DMS53 (cell line): ENCODE measurements at regions not wholly inside any gene's neighbourhood (a gene's known extent, or its start where the extent isn't known, plus 50 kb on each side); places are given as distances from the start of the nearest gene placed in this dataset.
"Not testable (repeated sequence)": the region's sequence is repeated elsewhere in the genome, so short reads cannot be mapped to it uniquely, and the experiment has no call there.

Source experiments
- DNase-seq: peaks from one replicate; lab custom pipeline; 2025; lab: John Stamatoyannopoulos, UW

DNA sequence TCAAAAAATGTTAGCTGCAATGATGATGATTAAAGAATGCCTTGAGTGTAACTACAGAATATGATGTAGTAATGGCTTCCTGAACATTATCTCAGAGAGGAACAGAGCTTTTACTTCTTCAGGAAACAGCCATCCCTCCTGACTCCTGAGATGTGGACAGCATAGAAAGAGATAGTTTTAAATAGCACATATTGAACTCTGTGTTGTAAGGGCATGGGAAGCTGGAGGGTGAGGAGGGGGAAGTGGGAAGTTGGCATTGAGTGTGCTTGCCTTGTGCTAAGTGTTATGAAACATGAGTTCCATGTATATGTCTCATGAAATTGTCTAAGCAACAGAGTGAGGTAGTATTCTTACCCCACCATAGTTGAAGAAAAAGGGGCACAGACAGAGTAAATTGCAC lies 161.5 kb upstream of the SLC28A3 start:
- DNase-seq, result no peak

DNA sequence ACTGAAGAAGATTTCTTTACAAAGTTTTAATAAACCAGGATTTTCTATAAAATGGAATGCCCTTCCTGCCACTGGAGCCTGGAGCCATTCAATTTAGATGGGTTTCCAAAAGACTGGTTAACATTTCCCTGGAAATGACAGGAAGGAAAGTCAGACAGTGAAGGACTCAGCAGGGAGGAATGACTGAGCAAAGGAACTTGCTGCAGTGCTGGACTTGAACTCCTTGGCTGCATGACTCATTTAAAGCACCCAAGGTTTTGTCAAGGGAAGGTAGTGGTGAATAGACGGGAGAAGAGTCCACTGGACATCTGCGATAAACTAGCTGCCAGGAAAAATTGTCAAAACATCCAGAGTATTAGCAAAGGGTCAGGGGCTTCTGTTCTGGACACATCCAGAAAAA lies 163.8 kb upstream of the SLC28A3 start:
- DNase-seq, result no peak

DNA sequence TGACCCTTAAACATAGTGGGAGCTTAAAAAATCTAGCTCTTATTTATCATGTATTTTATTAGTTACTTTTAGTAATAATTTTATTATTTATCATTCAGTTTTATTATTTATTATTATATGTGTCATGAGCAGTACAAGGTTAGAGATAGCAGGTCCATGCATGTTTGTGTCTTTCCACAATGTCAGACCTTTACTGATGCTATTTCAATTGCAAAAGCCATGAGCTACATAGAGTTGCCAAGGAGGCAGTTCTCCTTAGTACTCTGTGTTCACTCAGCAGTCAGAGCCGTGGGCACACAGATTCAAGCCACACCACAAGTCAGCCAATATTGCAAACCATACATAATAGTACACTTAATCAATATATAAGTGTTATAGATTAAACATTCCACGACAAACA lies 157.9 kb upstream of the NTRK2 start:
- DNase-seq, result no peak

DNA sequence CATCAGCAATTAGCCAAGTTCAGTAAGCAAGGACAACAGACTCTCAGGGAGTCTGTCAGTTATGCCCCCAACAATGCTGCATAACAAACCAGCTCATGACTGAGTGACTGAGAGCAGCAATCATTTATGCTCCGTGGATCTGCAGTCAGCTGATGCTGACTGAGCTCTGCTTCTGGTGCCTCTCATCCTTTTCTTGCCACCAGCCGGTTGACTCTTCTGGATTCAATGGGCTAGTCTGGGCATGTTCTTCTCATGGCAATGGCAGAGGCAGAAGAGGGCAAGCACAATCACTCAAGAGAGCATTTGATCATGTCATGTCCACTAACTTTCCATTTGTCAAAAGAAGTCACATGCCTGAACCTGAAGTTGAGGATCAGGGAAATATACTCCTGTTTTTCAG lies 157.0 kb upstream of the NTRK2 start:
- no peak for DNase-seq

DNA sequence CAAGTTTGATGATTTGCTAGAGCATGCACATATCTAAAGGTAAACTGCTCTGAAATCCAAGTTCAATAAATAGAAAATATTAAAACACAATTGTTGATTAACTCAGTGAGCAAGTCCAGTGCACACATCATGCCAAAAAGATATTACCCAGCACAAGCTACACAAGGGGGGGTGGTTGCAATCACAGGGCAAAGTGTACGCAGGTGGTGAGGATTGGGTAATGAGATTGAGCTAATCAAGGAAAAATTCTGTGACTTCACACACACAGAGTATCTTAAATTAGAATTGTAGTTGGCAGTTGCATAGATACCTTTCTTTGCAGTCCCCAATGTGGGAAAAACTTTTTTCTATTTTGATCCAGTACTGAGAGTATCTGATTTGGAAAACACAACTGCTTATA lies 156.1 kb upstream of the NTRK2 start:
- DNase-seq, result no peak

DNA sequence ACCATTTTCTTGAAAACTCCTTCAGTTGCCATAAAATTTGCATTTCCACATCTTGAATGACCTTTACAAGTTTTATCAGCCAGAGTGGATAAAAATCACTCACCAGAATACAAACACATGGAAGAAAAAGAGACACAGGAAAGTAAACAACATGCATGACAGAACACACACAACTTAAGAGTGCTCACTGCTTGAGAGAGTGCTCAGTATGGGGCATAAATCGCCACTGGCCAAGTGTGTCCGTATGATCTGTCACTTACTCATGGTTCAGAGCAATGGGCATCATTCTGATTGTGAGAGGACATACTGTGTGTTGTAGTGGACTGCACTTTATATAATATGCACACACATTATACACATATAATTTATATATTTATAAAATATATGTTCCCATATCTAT lies 155.6 kb upstream of the NTRK2 start:
- DNase-seq, result no peak

DNA sequence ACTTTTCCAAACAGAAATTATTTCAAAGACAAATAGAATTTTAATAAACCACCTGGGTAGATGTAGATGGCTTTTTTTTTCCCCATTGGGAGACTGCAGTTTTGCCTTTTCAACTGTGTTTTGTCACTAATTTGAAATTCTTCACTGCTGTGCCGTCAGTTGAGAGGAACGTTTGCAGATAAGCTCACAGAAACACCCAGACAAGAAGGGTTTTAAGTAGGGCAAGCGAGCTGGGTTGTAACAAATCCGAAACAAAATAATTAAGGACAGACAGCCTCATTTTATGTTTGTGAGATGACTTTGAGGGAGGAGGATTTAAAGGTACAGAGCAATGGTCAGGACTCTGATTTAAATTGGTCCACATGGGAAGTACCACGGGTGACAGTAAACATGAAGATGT lies 155.1 kb upstream of the NTRK2 start:
- DNase-seq, result no peak

DNA sequence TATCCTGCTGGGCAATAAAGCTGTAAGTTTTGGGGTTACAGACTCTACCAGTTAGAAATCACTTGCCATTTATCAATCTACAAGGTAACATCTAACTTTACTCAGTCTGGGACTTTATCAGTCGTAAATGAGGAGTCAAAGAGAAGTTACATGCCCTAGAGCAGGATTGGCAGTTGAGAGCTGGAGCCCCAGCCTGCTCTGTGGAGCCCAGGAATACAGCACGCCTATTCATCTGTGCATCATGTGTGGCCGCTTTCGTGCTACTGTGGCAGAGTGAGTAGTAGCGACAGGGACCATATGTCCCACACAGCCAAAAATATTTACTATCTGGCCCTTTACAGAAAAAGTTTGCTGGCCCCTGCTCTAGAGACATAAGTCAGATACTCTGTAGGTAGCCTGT lies 152.5 kb upstream of the NTRK2 start:
- no peak for DNase-seq

DNA sequence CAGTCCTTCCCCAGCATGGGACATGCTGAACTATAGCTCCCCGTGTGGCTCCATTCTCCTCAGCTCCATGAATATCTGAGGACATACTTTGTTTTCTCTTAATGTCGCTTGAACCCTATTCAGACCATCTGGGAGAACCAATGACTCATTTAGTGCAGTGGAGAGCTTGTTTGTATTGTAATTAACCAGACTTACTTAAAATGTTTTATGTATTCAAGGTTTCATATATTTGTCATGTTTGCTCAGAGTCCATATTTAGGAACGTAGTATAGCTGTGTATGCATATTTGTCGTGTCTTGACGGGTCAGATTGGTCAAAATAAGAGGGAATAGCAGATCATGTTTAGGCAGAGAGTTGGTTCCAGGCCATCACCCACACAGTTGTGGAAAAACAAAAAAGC lies 150.1 kb upstream of the NTRK2 start:
- no peak for DNase-seq

DNA sequence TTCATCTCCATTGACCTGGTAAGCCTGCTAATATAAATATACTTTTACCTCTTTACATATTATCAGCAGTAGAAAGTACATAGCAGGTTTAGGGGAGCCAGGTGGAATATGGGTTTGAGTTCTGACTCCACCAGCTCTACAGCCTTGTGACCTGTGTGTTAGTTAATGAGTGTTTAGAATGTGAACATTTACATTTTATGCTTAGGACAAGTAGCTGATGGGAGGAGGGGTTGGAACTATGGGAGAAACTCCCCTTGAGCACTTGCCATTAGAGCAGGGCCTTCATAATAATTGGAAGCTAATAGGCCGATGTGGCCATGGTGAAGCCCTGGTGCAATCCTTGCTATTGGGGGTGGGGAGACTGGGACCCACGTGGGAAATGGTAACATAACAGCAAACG lies 148.3 kb upstream of the NTRK2 start:
- DNase-seq, result no peak

DNA sequence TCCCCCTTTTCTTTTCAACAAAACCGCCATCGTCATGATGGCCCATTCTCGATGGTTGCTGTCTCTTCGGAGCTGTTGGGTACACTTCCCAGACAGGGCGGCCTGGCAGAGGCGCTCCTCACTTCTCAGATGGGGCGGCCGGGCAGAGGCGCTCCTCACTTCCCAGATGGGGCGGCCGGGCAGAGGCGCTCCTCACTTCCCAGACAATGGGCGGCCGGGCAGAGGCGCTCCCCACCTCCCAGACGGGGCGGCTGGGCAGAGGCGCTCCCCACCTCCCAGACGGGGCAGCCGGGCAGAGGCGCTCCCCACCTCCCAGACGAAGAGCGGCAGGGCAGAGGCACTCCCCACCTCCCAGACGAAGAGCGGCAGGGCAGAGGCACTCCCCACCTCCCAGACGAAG lies 143.3 kb upstream of the NTRK2 start:
- DNase-seq, result not testable (repeated sequence)

DNA sequence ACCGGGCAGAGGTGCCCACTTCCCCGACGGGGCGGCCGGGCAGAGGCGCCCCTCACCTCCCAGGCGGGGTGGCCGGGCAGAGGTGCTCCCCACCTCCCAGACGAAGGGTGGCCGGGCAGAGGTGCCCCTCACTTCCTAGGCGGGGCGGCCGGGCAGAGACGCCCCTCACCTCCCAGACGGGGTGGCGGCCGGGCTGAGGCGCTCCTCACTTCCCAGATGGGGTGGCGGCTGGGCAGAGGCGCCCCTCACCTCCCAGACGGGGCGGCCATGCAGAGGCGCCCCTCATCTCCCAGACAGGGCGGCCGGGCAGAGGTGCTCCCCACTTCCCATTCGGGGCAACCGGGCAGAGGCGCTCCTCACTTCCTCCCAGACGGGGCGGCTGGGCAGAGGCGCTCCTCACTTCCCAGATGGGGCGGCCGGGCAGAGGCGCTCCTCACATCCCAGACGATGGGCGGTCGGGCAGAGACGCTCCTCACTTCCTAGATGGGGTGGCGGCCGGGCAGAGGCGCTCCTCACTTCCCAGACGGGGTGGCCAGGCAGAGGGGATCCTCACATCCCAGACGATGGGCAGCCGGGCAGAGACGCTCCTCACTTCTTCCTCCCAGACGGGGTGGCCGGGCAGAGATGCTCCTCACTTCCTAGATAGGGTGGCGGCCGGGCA lies 142.3 kb upstream of the NTRK2 start:
- DNase-seq, result not testable (repeated sequence)

DNA sequence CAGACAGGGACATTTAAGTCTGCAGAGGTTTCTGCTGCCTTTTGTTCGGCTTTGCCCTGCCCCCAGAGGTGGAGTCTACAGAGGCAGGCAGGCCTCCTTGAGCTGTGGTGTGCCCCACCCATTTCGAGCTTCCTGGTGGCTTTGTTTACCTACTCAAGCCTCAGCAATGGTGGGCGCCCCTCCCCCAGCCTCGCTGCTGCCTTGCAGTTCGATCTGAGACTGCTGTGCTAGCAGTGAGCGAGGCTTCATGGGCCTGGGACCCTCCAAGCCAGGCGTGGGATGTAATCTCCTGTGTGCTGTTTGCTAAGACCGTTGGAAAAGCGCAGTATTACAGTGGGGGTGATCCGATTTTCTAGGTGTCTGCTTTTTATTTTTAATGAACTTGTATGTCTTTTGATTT lies 133.6 kb upstream of the NTRK2 start:
- not testable (repeated sequence) for DNase-seq

DNA sequence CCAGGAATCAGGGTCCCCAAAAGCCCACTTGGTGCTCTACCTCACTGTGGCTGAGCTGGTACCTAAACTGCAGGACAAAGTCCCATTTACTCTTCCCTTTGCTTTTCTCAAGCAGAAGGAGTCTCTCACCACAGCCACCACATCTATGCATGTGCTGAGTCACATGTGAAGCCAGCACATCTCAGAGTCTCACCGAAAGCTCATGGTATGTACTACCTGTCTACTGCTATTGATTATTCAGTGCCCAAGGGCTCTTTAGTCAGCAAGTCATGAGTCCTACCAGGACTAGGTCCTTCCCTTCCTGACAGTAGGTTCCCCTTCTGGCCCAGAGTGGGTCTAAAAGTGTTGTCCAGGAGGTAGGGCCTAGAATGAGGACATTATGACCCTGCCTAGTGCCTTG lies 130.7 kb upstream of the NTRK2 start:
- no peak for DNase-seq

DNA sequence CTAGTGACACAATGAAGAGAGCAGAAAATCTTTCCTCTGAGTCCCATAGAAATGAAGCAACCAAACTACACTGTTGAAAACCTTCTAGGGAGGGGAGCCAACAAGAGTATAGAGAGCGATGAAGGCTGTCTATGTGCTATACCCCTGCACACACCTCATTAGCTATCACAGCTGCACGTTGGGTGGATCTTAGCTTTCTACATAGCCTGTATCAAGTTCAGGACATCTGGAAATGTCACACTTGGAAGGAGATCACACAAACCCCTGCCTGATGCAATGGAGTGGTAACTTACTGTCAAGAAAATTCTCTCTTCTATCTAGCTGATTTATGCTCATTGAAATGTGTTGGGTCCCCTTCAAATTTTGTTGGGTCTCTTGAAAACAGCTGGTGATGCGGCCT lies 127.0 kb upstream of the NTRK2 start:
- no peak for DNase-seq

DNA sequence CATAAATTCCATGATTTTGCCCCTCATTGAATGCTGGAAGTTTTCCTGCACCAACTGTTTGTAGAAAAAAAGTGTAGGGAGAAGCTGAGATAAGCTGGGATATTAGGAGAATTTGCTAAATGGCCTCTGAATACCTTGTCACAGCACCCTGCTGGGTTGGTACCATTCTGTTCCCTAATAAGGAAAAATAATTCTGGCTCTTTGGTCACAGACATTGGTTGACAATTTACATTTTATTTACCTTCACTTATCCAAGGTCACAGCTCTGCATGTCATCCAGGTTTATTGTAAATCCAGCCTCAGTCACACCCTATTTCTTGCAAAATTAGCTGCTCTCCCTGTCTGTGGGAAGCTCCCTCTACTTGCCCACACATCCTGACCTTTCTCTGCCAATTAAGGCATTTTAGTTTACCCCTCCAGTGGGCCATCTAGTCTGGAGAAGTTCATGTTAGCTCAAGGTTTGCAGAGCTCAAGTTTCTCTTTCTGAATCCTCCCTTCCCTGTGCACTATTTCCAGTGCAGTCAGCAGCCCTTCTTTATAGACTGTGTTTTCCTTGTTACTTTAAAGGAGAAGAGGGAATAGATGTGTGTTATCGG lies 115.4 kb upstream of the NTRK2 start:
- no peak for DNase-seq

DNA sequence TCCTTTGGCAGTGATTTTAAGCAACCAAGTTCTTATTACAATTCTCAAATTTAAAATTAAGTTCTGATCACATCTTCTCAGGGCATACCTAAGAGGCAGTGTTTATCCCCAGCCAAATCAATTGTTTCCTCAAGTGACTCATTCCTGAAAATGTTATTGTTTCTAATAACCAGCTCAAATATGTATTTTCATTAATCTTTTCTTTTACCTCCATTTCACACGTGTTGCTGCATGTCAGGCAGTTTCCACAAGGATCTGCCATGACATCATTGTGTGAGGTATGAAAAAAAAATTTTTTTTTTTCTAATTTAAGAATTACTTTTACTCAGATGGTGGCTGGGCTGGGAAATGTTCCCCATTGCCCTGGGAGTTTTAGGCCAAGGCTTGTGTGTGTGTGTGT lies 113.0 kb upstream of the NTRK2 start:
- DNase-seq, result no peak

DNA sequence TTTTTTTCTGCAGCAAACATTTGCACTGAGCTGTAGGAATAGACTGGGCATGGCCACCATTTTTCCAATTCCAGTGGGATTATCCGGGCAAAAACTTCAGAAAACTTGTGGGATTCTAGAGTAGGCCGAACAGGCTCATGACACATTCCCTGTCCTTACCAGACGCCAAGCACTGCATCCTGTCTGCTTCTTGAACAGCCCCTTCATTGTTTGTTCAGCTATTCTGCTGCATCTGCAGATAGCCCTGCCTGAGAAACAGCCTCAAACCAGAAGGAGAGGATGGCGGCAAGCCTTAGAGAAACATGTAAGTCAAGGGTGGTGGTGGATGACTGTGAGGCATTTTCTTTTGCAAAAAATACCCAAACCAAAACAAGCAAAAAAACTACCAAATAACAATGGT lies 111.8 kb upstream of the NTRK2 start:
- DNase-seq, result no peak

DNA sequence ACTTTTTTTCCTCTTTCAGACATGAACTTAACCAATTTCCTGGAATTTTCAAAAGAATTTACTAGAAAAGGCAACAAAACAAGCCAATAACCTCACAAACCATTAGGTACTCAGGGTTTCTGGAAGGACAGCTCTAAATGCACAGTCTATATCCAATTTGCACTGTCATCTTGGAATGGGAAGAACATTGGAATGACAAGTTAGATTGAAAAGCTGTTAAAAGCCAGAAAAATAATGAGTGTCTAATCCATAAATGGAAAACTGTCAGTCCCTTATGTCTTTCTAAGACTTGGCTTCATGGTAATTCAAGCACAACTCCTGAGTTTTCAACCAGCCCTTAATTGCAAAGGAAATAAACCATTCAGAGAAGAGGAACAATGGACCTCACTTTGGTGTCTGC lies 105.8 kb upstream of the NTRK2 start:
- no peak for DNase-seq

DNA sequence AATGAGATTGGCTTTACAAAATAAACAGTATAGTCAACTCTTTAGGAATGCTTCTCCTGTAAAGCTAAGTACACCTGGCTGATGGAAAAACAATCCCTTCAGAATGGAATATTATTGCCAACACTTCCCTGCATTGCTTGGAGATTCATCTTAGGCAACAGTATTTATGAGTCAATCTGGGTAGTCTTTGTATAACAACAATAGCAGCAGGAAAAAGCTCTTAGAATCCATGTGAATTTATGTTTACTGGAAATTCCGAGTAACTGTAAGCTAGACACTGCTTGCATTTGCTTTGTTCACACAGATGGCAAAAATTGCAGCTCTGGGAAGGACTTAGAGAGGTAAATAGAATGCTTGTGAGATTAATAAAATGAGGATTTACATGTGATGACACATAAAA lies 101.7 kb upstream of the NTRK2 start:
- no peak for DNase-seq

DNA sequence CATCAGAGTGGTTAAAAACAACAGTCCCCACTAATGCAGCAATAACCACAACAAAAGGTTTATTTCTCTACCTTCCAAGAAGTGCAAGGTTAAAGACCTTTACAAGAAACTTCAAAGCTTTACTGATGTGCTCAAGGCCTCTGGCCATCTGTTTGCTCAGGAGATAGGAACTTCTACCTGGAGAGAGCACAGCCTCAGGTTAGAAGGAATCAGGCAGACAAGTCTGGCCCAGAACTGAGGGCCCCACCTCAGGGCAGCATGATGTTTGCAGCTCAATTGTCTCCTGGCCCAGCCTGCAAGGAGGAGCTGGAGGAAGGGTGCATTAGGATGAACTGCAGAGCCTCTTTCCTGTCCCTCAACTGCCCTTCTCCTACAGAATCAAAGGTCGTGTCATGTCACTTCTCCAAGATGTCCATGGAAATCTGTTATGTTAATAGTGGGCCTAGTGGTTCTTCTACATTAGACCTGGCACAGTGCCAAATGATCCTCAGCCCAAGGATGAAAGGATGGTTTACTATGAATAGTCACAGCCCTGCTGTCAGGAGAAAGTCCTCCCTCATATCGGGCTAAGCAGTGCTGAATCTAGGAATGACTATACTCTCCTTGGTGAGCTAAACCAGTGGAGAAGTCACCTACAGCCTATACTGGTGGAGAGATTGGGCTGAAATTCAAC lies 98.9 kb upstream of the NTRK2 start:
- no peak for DNase-seq

DNA sequence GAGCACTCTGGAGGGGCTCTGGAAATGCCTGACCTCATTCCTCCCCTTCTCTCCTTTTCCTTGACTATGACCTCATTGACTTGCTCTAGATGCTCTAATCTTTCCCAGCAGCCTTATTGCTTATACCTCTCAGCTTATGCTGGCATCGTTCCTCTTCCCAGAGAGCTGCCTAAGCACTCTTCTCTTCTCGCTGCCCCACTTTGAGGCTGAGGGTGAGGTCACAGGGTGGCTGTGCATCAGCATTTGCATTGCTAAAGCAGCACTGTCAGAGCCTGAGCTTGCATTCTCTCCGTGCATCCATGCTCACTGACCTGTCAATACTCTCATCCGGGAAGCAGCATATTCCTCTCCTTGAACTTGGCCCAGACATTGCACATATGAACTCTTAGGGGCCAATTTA lies 96.4 kb upstream of the NTRK2 start:
- DNase-seq, result no peak

DNA sequence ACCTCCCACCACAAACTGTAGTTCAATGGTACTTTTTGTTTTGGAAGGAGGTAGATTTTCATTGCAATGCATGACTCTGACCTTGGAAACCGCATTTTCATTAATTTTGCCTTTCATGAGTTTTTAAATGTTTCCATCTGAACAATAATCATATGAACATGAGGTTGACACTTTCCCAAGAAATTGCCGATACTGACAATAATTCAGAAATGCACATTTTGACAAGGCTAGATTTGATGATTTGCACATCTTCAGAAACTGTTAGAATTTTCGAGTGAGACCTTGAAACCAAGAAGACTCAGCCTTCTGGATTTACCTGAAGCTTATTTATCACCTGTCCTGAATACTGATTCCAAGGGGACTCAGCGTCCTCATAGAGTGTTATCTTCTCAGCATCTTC lies 93.8 kb upstream of the NTRK2 start:
- DNase-seq, result no peak

DNA sequence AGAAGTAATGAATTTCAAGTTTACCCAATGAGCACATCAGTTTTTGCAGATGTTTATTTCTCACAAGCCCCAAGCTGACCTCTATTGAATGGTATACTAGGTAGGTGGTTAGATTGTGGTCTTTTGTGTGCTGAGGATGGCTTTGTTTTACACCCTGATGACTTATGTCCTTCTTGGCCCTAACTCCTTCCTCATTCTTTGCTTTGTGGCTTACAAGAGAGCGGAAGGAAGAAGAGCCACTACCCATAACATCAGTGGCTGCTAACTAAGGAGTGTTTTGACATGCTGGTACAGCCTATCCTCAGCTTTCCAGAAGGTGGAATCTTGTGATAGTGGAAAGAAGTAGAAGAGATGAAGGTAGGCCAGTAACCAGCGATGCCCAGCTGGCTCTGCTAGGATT lies 85.7 kb upstream of the NTRK2 start:
- no peak for DNase-seq
